Activated T-cell treated with anti-CD3 and anti-CD28 coated beads for 24 hours (primary cell): ENCODE measurements at regions not wholly inside any gene's neighbourhood (a gene's known extent, or its start where the extent isn't known, plus 50 kb on each side); places are given as distances from the start of the nearest gene placed in this dataset.

Source experiments
- DNase-seq: peaks from one replicate; pipeline ENCODE4 v3.0.0-alpha.2; 2020; ENCODE audit warnings: low read depth

DNA sequence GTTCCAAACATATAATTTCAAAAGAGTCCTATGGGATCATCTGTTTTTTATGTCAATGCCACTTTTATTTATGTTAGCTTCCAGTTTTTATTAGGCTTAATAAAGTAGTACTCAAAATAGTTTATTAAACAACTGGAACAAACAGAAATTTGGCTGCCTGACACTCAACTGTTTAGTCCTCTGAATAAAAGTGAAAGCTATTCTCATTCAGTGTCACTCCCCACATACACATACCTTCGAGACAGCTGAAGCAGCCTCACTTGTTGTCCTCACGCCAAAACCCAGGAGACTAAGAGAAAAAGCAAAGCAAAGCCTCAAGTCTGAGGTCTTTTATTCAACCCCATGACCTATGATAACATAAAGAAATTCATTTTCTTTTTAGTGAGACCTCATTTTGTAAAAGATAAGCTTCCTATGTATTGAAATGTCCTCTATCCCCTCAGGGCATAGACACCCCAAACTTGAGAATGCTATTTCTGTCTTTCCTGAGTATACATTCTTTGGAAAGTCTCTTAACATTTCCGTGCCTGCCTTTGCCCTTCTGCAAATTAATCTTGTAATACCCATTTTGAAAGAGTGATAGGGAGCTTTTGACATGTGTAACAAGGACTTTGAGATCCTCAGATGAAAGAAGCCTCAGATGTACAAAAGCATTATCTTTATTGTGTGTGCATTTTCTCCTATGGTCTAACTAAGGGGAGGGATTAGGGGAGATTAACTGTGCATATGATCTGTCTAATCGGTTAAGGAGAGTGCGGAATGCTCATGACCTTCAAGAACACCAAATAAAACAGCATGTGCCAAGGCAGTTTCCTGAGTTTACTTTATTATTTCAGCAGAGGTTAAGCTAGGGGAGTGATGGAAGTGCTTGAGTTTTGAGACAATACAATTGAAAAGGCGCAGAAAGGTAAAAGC is 1523.7 kb upstream of the PIK3C3 start:
- no peak for DNase-seq

DNA sequence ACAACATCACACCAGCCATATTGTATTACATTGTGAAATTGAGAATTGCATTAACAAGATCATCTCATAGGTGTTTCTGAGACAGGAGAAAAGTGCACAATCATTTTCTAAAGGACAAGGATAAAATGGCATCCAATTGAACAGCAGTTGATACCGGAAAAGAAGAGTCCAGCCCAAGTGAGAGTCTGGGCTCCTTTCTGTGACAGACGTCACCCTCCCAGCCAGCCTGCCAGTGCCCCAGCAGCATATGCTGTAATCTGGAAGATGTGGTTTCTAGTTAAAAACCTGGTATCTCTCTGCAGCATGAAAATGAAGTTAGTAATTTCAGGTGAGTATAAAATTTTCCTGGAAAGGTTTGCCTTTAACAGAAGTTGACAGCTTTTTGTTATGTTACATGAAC is 1531.7 kb upstream of the PIK3C3 start:
- DNase-seq: no peak

DNA sequence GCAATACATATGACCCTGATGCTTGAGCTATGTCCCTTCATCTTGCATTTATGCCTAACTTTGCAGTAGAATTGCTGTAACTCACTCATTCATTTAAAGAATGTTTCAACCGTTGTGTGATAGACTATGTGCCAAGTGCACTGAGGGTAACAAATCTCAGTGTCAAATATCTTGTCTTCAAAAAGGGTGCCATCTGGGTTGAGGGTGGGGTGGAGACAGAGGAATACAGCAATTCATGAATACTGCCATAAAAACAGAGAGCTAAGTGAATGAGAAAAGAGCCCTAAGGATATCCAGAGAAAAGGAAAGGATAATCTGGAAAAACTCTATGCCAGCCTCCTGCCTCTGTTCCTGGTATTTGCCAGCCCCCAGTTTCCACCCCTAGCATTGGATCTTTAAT is 1534.4 kb upstream of the PIK3C3 start:
- DNase-seq: no peak

DNA sequence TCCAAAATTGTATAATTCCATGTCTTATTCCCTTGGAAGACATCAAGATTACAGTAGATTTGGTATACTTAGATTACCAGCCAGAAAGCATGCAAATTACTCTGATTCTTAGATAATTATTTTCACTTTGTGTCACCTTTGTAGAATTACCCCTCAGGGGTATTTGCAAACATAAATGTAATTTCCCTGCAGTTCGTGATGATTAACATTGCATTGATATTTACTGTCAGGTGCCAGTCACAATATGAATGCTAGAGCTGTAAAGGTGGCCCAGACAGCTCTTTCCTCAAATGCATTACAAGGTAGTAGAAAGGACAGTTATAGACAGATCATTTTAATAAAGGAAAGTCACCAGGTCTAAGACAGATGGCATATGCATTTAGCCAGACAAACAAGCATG is 1537.5 kb upstream of the PIK3C3 start:
- no peak for DNase-seq

DNA sequence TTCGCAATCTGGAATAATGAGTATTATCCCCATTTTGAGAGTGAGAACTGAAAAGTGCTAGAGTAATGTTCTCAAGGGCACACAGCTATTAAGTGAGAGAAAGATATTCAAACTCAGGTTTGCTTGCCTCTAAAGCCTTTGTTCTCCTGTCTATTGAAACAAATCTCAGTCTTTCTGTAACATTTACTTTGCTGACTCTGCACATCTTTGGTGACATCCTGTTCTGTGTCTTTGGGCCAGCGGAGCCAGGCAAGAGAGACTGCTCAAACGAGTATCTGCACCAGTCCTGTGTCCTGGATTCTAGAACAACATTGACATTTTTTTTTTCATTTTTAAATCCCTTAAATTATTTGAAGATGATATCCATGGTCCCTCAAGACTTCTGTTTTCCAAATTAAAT is 1539.2 kb upstream of the PIK3C3 start:
- no peak for DNase-seq

DNA sequence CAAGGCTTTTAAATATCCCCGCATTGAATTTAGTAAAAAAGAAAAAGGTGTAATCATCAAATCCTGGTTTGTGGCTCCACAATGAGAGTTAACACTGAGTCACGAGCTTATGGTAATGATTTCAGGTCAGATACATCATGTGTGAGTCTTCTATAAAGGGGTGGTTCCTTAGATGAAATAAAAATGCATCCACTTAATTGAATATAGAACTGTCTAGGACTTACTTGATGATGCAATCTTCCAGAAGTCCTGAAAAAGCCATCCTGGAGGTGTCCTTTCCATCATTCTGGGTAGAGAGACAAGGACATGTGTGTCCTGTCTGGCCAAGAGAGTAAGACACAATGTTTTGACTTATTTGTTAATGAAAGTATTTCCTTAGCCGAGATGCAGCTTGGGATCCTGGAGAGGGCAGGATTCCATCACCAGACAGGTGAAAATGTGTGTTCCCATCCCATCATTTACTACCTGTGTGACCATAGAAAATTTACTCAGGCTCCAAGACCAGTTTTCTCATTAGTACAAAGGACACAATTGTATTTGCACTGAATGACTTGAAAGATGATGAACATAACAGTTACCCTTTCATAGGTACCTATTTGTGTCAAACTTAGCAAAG is 1539.8 kb upstream of the PIK3C3 start:
- no peak for DNase-seq

DNA sequence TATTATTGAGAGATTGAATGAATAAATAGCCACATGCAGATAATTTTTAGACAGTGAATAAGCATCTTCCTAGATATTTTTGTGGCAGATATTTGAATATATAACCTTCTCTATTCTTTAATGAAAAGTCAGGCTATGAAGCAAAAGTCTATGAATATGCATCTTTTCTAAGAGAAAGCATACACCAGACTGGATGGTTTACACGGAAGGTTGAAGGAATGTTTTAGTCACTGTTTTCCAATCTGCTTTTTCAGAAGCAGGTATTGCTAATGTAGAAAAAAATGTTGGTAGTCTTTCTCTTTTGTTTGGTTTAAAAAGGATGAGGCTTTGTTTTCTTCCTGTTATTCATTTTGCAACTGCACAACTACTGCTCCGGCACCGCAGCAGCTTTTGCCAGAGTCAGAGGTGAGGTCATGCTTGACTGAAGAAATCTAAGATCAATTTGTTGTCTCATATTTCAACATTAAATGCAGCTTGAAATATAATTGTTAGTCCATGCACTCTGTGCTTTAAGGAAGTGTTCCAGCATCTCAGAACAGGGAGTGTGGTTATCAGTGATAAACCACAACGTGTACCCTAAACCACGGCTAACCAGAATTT is 1540.8 kb upstream of the PIK3C3 start:
- DNase-seq: no peak

DNA sequence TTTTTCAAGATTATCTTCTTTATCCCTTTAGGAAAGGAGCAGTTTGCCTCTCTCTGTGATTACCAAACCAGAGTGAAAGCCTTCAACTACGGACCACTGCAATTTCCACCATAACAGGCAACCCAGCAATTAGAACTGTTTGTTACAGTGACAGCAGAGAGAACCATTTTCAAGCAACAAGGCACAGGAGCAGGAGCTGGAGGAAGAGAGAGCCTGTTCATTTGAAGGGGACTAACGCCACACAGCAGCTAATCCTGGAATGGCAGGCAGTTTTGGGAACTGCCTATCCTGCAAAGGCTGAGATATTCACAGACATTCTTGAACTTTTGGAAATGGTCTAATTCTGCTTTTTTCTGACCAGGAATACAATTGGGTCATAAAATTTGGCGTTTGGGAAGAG is 1541.9 kb upstream of the PIK3C3 start:
- DNase-seq: no peak

DNA sequence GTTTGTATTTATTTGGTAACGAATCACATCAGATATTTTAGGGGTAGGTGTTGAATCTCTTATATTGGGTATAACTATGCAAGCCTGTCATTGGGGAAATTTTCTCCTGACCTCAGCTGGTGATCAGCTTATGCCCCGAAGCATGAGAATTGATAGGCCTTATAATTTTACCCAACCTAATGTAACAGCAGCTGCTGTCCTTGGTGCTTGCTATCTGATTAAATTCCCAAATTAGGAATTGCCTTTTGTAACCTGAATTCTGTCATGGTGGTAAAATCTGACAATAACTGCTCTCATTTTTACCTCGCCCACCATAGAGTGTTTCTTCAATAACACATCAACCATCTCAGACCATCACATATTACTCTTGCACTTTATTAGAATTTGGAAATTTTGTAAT is 1542.6 kb upstream of the PIK3C3 start:
- DNase-seq: no peak

DNA sequence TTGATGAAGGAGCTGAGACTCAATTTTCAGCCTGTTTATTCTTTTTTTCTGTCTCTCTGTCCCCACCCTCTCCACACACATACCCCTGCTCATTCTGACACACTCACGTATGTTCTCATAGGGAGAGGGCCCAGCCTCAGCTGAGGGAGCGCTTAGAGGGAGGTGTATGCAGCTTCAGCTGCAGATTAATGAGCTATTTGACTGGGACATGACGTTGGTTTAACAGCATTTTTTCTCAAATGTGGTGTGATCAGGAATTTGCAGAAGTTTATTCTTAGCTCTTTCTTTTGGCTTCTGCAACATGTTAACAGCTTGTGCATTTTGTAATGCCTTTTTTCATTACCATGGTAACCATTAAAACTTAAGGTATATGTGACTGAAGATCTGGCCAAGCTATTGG is 1547.1 kb upstream of the PIK3C3 start:
- no peak for DNase-seq

DNA sequence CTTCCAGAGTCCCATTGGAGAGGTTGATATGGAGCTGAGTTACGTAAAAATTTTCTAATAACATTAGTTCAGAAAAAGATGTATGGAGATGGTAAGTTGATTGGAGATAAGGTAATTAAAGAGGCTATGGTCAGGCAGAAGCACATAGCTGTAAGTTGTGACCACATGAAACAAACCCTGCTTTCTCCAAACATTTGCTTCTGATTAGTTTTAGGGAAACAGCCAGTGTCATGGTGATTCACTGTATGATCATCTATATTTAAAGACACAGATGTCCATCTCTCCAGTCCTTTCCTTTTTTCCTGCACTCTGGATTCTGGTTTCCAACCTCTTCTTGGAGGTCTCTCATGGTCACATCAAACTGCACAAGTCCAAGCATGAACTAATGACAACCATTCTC is 1550.8 kb upstream of the PIK3C3 start:
- DNase-seq: no peak

DNA sequence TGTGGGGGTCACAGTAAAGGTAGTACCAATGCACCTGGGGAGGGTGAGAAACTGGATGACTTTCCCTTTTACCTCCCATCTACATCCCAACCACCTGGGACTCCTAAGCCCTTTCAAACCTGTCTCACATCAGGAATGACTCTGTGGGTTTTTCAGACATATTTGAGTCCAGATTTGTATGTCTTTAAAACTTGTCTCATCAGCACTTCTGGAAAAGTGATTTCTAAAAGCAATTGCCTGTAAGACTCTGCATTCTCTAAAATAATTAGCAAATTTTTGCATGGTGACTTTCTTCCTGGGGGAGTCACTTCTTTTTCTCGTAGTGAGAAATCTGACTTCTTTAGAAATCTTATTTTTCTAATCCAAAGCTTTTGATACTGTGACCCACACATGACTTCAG is 1553.0 kb upstream of the PIK3C3 start:
- DNase-seq: no peak

DNA sequence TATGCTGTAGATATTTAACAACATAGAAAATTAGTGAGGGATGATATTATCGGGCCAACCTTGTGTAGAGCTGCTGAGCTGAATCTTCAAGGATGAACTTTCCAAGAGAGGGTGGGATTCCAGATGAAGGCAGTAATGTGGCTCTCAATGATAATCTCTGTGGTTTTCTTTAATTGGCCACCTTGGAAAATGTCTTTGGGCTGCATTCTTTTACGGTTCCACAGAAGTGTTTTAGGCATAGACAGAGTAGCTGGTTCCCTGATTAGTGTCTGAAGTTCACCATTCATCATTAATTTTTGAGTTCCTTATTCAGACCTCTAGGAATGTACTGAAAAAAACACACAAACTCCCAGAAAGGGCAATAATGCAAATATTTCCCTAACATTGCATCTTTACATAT is 1566.9 kb upstream of the PIK3C3 start:
- DNase-seq: no peak

DNA sequence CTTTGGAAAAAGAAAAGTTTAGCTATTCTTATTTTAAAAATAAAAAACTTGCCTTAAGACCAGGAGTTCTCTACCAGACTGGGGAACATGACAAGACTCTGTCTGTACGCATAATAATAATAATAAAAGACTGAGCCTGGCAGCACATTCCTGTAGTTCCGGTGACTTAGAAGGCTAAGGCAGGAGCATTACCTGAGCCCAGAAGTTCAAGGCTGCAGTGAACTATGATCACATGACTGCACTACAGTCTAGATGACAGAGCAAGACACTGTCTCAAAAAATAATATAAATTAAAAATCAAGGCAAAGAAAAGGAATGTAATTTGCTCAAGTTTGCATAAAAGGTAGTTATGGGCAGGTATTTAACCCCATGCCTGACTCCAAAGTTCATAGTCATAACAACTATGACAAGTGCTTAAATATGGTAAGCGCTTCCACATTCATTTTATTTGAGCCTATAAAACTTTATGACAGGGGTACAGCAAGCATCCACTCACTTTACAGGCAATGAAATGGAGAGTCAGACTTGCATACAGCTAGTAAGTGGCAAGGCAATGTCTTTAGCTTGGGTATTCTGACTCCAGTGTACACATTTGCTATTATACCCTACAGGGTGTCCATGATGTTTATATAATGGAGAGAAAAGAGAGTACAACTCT is 1567.8 kb upstream of the PIK3C3 start:
- DNase-seq: no peak

DNA sequence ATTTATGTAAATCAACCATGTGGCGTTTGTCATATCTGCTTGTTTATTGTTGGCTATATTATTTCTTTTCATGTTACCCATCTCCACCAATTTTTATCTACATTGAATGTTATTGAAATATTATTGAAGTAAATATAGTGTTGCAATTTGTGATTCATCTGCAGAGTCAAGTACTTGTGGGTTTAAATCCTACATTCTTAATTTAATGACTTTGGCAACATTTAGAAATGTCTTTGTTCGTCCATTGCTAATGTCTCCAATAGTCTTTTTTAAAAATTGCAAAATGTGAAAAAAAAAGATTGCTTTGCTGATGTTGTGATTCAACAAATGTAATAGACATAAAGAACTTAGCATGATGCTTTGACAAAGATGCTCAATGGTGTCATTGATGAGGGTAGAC is 1572.8 kb upstream of the PIK3C3 start:
- DNase-seq: no peak

DNA sequence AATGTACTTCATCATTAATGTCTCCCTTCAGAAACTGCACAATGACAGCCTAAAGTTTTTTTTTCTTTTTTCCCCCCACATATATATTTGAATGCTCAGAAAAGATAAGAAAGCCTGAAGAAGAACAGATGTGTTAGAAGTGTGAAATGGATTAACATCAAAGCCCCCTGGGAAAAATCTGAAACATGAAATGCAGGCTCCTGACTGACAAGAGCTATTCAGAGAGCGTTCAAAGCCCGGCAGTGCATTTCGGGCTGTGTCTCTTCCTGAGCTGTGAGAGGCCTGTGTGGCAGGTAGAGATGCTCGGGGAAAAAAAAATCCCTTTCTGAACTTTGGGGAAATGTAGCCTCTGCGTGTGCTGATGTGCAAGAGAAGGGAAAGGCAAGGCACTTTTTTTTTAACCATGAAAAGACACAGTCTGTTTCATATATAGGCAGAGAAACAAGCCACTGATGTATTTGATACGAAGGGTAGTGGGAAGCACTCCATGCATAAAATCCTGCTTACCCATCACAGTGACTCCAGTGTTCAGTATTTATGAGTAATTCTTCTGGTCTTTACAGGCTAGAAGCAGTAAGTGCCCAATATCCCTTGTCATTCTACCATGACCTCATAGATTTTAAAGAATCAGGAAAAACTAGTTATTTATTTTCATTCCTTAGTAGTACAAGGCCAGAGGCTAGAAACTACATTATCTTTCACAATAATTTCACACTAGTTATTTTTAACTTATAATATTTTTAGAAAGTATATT is 1574.2 kb upstream of the PIK3C3 start:
- DNase-seq: no peak

DNA sequence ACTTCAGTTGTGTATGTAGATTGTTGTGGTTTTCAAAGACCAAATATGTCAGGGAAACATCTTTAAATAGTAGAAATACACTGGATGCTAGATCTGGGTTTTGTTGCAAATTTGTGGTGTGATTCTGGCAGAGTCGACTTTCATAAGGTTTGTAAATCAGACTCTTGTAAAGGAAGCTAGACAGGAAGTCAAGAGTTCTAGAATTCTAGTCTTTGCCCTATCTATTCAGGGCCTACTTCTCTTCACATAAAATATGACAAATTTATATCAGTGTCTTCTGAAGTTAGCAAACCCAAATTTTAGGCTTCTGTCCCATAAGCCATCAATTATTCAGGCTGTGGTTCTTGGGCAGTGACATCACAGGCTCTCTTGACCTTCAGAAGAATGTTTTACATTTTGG is 1579.2 kb upstream of the PIK3C3 start:
- DNase-seq: no peak

DNA sequence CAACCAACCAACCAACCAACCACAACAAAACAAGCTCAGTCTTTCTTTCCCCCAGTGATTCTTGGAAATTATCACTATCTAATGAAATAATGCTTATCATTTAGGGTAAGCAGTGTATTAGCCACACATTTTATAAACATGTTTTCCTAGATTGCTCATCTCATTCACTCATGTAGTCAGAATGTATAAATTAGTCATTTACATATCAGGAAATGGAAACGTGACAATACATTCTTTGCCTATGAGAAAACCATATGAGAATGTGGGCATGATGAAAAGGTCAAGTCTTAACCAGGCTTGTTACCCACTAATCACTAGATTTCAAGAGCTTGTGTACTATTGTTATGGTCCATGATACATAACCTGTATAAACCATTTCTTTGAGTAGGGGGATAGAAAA is 1583.4 kb upstream of the PIK3C3 start:
- no peak for DNase-seq

DNA sequence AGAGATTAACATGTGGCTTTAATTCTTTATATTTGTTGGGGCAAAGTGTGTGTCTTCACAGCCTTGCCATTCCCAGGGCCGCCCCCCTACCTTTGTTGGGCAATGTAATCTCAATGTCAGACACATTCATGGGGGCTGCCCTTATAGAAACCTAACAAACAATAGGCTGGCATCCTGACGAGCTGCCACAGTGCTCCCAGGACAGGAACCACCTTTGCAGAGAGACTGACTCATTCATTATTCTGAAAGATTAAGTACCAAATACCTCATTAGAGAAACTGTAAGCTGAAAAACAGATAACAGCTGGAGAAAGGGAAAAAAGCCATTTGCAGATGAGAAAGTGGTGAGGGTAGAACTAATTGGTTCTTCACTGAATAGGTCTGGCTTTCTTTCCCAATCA is 1587.5 kb upstream of the PIK3C3 start:
- DNase-seq: no peak

DNA sequence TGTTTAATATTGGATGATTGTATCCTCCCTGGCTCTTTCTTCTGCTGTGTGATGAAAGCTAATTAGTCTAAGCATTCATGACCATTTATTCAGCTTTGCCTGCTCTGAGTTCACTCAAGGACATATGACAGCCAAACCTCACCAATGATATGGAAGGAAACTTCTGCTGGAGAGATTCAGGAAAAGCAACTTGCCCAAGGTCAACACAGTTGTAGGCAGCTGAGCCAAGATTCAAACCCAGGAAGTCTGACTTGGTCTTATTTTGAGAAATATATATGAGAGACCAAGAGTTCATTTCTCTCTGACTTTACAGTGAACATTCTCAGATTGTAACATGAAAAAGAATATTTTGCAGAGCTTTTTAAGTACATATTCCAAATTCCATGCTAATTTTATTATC is 1588.5 kb upstream of the PIK3C3 start:
- DNase-seq: no peak

DNA sequence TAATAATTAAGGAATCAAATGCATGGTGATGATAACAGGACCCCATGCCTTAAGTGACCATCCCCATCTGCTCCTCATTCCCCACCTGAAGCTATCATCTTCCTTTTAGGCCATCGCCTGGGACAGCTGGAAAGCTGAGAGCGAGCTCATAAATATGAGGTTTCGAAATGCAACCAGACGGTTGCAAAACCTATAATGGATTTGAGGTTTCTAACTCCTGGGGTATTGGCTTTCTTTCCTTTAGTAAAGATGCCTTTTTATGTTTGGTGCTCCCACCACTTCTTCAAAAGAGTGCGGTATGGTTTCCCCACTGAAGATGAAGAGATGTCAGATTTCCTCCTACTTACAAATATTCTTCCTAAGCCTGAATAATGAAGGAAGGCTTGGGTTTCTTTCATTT is 1589.5 kb upstream of the PIK3C3 start:
- DNase-seq: no peak

DNA sequence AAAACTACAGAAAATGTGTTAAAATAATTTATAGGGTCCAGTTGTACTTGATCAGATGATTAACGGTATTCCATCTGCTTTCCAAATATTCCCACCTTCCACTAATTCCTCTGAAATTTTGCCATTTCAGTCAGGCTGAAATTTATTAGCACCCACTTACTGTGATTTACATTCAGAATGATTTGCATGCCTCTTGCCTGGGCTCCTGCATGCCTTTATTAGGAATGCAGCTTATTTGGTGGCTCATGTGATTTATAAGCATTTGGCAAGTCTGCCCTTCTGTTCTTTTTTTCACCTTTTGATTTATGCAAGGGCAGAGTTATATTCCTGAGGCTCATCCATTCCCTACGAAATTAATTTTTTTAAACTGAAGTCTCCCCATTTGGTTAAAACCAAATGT is 1594.5 kb upstream of the PIK3C3 start:
- no peak for DNase-seq
